ENCODE measurements at regions not wholly inside any gene's neighbourhood (a gene's known extent, or its start where the extent isn't known, plus 50 kb on each side); places are given as distances from the start of the nearest gene placed in this dataset.

GRCh38 chr5:145221416-145221815 is 613.7 kb downstream of the PRELID2 start:
- Histone ChIP-seq H3K4me3 (ENCODE audit: low read depth, low read length) (no peak overlapping the region), H3K9me3 (ENCODE audit: severe bottlenecking) (no peaks in the 10 kb centered on the region), H3K36me3 (no peaks in the 10 kb centered on the region), H3K27ac (no peak overlapping the region), H3K27me3 (ENCODE audit: insufficient read depth, low read depth, severe bottlenecking) (no peaks in the 10 kb centered on the region)
- TF ChIP-seq CTCF (IDR thresholded peaks at IDR 0.05; ENCODE audit: low read depth, low read length) = no peak
- DNase-seq = no peak

GRCh38 chr5:145220481-145220880 is 614.7 kb downstream of the PRELID2 start:
- Histone ChIP-seq H3K36me3 (no peaks in the 10 kb centered on the region), H3K27ac (no peak overlapping the region), H3K9me3 (ENCODE audit: severe bottlenecking) (no peaks in the 10 kb centered on the region), H3K4me3 (ENCODE audit: low read depth, low read length) (no peak overlapping the region), H3K27me3 (ENCODE audit: insufficient read depth, low read depth, severe bottlenecking) (no peaks in the 10 kb centered on the region)
- TF ChIP-seq CTCF (IDR thresholded peaks at IDR 0.05; ENCODE audit: low read depth, low read length) = no peak
- DNase-seq = no peak

- no peaks in the 10 kb centered on the region for H3K36me3 ChIP-seq
- TF ChIP-seq CTCF (IDR thresholded peaks at IDR 0.05; ENCODE audit: low read depth, low read length) = no peak
- H3K27ac ChIP-seq = no peak overlapping the region
- no peak for DNase-seq
- H3K9me3 ChIP-seq (ENCODE audit: severe bottlenecking) = no peaks in the 10 kb centered on the region
- H3K27me3 ChIP-seq (ENCODE audit: insufficient read depth, low read depth, severe bottlenecking) = no peaks in the 10 kb centered on the region
- no peak overlapping the region for H3K4me3 ChIP-seq (ENCODE audit: low read depth, low read length)
These were observed 616.2 kb downstream of the PRELID2 start for GRCh38 chr5:145218982-145219381.

DNA sequence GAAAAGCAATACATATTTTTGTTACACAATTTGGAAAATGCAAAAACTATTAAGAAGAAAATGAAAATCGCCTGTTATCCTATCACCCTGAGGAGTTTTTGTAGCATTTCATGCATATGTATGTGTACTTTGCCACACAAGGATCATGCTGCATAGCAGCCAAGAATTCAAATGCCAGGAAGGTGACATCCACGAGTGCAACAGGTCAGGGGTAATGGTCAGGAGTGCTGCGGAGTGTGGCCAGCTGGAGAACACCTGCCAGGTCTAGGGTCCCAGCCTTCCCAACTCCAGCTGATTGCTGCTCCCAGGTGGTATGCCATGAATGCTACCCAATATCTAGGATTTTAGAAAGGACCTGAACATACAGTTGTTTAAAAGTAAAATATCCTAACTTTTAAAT is 617.1 kb downstream of the PRELID2 start:
- Histone ChIP-seq H3K27ac (no peak overlapping the region), H3K27me3 (ENCODE audit: insufficient read depth, low read depth, severe bottlenecking) (no peaks in the 10 kb centered on the region), H3K4me3 (ENCODE audit: low read depth, low read length) (no peak overlapping the region), H3K9me3 (ENCODE audit: severe bottlenecking) (no peaks in the 10 kb centered on the region), H3K36me3 (no peaks in the 10 kb centered on the region)
- TF ChIP-seq CTCF (IDR thresholded peaks at IDR 0.05; ENCODE audit: low read depth, low read length) = no peak
- no peak for DNase-seq

DNA sequence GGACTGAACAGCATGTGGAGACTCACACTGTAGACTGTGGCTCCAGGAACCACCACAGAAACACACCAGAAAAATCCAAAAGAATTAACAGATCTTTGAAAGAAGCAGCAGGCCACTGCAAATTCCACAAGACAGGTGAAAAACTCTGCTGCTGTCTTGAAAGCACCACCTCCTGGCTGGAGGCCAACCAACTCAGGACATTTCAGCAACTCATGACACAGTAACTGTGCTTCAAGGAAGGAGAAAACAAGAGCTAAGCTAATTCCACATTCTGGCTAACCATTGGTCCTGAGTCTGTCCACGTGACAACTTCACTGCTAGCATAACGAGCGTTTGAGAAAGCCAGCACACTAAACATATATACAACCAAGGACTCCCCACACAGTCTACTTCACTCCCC is 625.1 kb downstream of the PRELID2 start:
- Histone ChIP-seq H3K36me3 (no peaks in the 10 kb centered on the region), H3K27me3 (ENCODE audit: insufficient read depth, low read depth, severe bottlenecking) (no peaks in the 10 kb centered on the region), H3K9me3 (ENCODE audit: severe bottlenecking) (no peaks in the 10 kb centered on the region), H3K4me3 (ENCODE audit: low read depth, low read length) (no peak overlapping the region), H3K27ac (no peak overlapping the region)
- TF ChIP-seq CTCF (IDR thresholded peaks at IDR 0.05; ENCODE audit: low read depth, low read length) = no peak
- no peak for DNase-seq

GRCh38 chr5:145205546-145205945 is 629.6 kb downstream of the PRELID2 start:
- no peak for DNase-seq
- Histone ChIP-seq H3K4me3 (ENCODE audit: low read depth, low read length) (no peak overlapping the region), H3K36me3 (no peaks in the 10 kb centered on the region), H3K27me3 (ENCODE audit: insufficient read depth, low read depth, severe bottlenecking) (no peaks in the 10 kb centered on the region), H3K27ac (no peak overlapping the region), H3K9me3 (ENCODE audit: severe bottlenecking) (no peaks in the 10 kb centered on the region)
- TF ChIP-seq CTCF (IDR thresholded peaks at IDR 0.05; ENCODE audit: low read depth, low read length) = no peak
